CD8-positive, alpha-beta memory T cell (primary cell): ENCODE measurements at regions not wholly inside any gene's neighbourhood (a gene's known extent, or its start where the extent isn't known, plus 50 kb on each side); places are given as distances from the start of the nearest gene placed in this dataset.
"Not testable (repeated sequence)": the region's sequence is repeated elsewhere in the genome, so short reads cannot be mapped to it uniquely, and the experiment has no call there.

ENCODE experiments used
- CTCF ChIA-PET: fragments of 350-600 bp; sonication (Branson Sonifier 250); formaldehyde crosslinking; loops from one replicate; lab custom pipeline; 2021; ENCODE audit warnings: antibody characterized with exemption; lab: Charles Lee
- POLR2A ChIA-PET: fragments of 350-600 bp; sonication (Branson Sonifier 250); formaldehyde crosslinking; loops from one replicate; lab custom pipeline; 2021; ENCODE audit warnings: antibody characterized with exemption; lab: Charles Lee
- DNase-seq, 5 donors: peaks; one replicate each; pipeline versions ENCODE4 v3.0.0 to v3.0.0-alpha.2; 2020 to 2022; ENCODE audit warnings: mixed read lengths in 1 of 5
- H3K27ac ChIP-seq: one replicate; pipeline ENCODE4 v1.7.0; 2013; ENCODE audit warnings: low read depth, mild to moderate bottlenecking, low read length, moderate library complexity
- H3K27me3 ChIP-seq: 2 replicates; pipeline ENCODE4 v1.7.0; 2013; ENCODE audit warnings: low read length, mild to moderate bottlenecking; ENCODE audit not compliant: insufficient read depth, poor library complexity, severe bottlenecking
- H3K36me3 ChIP-seq: 2 replicates; pipeline ENCODE4 v1.7.0; 2013; ENCODE audit warnings: mild to moderate bottlenecking, low read length, moderate library complexity; ENCODE audit not compliant: insufficient read depth
- H3K4me1 ChIP-seq: 2 replicates; pipeline ENCODE4 v1.7.0; 2013; ENCODE audit warnings: mild to moderate bottlenecking, low read length, moderate library complexity; ENCODE audit not compliant: insufficient read depth
- H3K4me3 ChIP-seq: 2 replicates; pipeline ENCODE4 v1.7.0; 2013; ENCODE audit warnings: mild to moderate bottlenecking, low read length
- H3K9me3 ChIP-seq: 2 replicates; pipeline ENCODE4 v1.7.0; 2013; ENCODE audit warnings: mild to moderate bottlenecking, low read length
- H3K27ac Mint-ChIP-seq, 8 donors: one replicate each; pipeline ENCODE4 v1.8.0; 2020 to 2021; ENCODE audit warnings: mixed read lengths in 8 of 8, mild to moderate bottlenecking in 6 of 8, inconsistent platforms in 3 of 8, moderate library complexity in 3 of 8
- H3K27me3 Mint-ChIP-seq, 2 donors: one replicate each; pipeline ENCODE4 v1.8.0; 2020 to 2021; ENCODE audit warnings: mixed read lengths in 2 of 2, mild to moderate bottlenecking in 1 of 2, moderate library complexity in 1 of 2
- H3K36me3 Mint-ChIP-seq, 3 donors: one replicate each; pipeline ENCODE4 v1.8.0; 2020 to 2021; ENCODE audit warnings: mixed read lengths in 3 of 3, inconsistent platforms in 1 of 3, mild to moderate bottlenecking in 1 of 3
- H3K4me1 Mint-ChIP-seq, 3 donors: one replicate each; pipeline ENCODE4 v1.8.0; 2020 to 2021; ENCODE audit warnings: mixed read lengths in 3 of 3, inconsistent platforms in 1 of 3, mild to moderate bottlenecking in 1 of 3
- H3K4me3 Mint-ChIP-seq, 7 donors: one replicate each; pipeline ENCODE4 v1.8.0; 2020 to 2021; ENCODE audit warnings: mixed read lengths in 7 of 7, mild to moderate bottlenecking in 6 of 7, moderate library complexity in 4 of 7, inconsistent platforms in 2 of 7
- H3K9me3 Mint-ChIP-seq, 5 donors: one replicate each; pipeline ENCODE4 v1.8.0; 2020 to 2022; ENCODE audit warnings: mixed read lengths in 5 of 5, mild to moderate bottlenecking in 3 of 5, moderate library complexity in 2 of 5, inconsistent platforms in 1 of 5

DNA sequence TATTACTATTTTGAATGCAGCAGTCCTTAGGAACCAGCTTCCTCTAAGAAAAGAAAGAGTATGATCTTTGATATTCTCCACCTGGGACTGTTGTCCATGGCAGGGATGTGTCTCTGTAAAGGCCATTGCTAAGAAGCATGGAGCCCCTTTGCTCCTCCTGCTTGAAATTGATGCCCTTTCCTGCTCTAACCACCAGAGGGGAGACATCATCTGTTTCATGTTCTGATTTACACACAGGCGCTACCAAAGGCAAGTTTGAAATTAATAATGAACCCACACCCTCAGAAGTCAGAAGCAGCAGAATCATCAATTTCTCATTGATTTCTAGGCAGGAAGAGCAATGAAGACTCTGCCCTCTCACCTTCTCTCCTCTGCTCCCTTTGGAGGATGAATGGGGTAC lies 253.8 kb downstream of the RMST start:
- CTCF ChIA-PET: no interaction called here
- Histone ChIP-seq H3K4me1 (no peaks in the 10 kb centered on the region), H3K4me3 (no peak overlapping the region), H3K9me3 (no peaks in the 10 kb centered on the region), H3K27ac (no peak overlapping the region), H3K36me3 (no peaks in the 10 kb centered on the region), H3K27me3 (no peaks in the 10 kb centered on the region)
- peaks cover 0 to 4% (median 3%) of the 10 kb centered on the region in 5 donors for H3K9me3 Mint-ChIP-seq
- no peak overlapping the region for H3K4me3 Mint-ChIP-seq
- no peak overlapping the region for H3K27ac Mint-ChIP-seq
- no peaks in the 10 kb centered on the region for H3K36me3 Mint-ChIP-seq
- POLR2A ChIA-PET: no interaction called here
- no peak for DNase-seq
- H3K27me3 Mint-ChIP-seq: no peaks in the 10 kb centered on the region
- H3K4me1 Mint-ChIP-seq: no peaks in the 10 kb centered on the region

- POLR2A ChIA-PET, H3K4me1 Mint-ChIP-seq, H3K4me3 Mint-ChIP-seq, H3K4me1 ChIP-seq, H3K27ac ChIP-seq, H3K9me3 ChIP-seq, DNase-seq, H3K4me3 ChIP-seq, H3K27me3 ChIP-seq, CTCF ChIA-PET, H3K36me3 Mint-ChIP-seq, H3K36me3 ChIP-seq, H3K27ac Mint-ChIP-seq, H3K9me3 Mint-ChIP-seq, H3K27me3 Mint-ChIP-seq: not testable (repeated sequence)
Measured at GRCh38 chr12:97723801-97724200, 261.2 kb downstream of the RMST start.

- CTCF ChIA-PET: no interaction called here
- H3K4me3 Mint-ChIP-seq: no peak overlapping the region
- H3K27ac Mint-ChIP-seq: no peak overlapping the region
- H3K36me3 Mint-ChIP-seq: no peaks in the 10 kb centered on the region
- no peak overlapping the region for H3K27ac ChIP-seq
- peaks cover 0 to 2% of the 10 kb centered on the region in 2 donors for H3K27me3 Mint-ChIP-seq
- POLR2A ChIA-PET: no interaction called here
- no peaks in the 10 kb centered on the region for H3K4me1 Mint-ChIP-seq
- no peaks in the 10 kb centered on the region for H3K9me3 Mint-ChIP-seq
- no peak overlapping the region for H3K4me3 ChIP-seq
- DNase-seq: no peak
- no peaks in the 10 kb centered on the region for H3K27me3 ChIP-seq
- no peaks in the 10 kb centered on the region for H3K9me3 ChIP-seq
- H3K36me3 ChIP-seq: no peaks in the 10 kb centered on the region
- H3K4me1 ChIP-seq: no peaks in the 10 kb centered on the region
Measured at GRCh38 chr12:97745406-97746101, 282.9 kb downstream of the RMST start.

- Mint-ChIP-seq H3K4me1 (no peaks in the 10 kb centered on the region), H3K4me3 (no peak overlapping the region), H3K36me3 (no peaks in the 10 kb centered on the region), H3K9me3 (no peaks in the 10 kb centered on the region), H3K27ac (no peak overlapping the region), H3K27me3 (peaks cover 0 to 2% of the 10 kb centered on the region in 2 donors)
- ChIA-PET CTCF (no interaction called here), POLR2A (no interaction called here)
- no peak overlapping the region for H3K27ac ChIP-seq
- no peaks in the 10 kb centered on the region for H3K4me1 ChIP-seq
- no peak overlapping the region for H3K4me3 ChIP-seq
- no peaks in the 10 kb centered on the region for H3K36me3 ChIP-seq
- H3K9me3 ChIP-seq: no peaks in the 10 kb centered on the region
- H3K27me3 ChIP-seq: no peaks in the 10 kb centered on the region
- DNase-seq: no peak
Measured at GRCh38 chr12:97748298-97748697, 285.7 kb downstream of the RMST start.

DNA sequence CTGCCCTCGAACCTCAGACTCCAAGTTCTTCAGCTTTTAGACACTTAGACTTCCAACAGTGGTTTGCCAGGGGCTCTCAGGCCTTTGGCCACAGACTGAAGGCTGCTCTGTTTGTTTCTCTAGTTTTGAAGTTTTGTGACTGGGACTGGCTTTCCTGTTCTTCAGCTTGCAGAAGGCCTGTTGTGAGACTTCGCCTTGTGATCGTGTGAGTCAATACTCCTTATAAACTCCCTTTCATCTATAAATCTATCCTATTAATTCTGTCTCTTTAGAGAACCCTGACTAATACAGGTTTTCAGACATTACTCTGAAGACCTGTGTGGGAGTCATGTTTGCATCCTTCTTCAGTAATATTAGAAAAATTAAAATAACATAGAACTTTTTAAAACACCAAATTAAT lies 289.1 kb downstream of the RMST start:
- CTCF ChIA-PET: no interaction called here
- H3K4me3 ChIP-seq: no peak overlapping the region
- no peak overlapping the region for H3K27ac Mint-ChIP-seq

DNA sequence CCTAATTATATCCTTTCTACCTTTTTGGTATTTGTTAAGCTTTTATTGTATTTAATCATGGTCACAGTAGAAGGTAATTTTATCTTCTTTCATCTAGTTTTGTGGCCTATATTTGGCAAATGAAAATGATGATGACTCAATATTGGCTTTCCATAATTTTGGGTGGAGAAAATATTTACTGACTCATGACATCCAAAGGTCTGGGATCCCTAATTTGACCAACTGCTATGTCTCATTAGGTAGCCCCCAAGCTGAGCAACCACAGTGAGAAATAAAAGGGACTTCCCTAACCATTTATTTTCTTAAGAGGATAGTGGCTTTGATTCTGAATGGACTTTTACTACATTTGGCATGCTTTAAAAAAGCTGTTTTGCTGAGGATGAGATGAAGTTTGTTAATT lies 289.5 kb downstream of the RMST start:
- Histone ChIP-seq H3K4me1 (no peaks in the 10 kb centered on the region), H3K4me3 (no peak overlapping the region), H3K36me3 (no peaks in the 10 kb centered on the region), H3K27ac (no peak overlapping the region), H3K9me3 (no peaks in the 10 kb centered on the region), H3K27me3 (no peaks in the 10 kb centered on the region)
- Mint-ChIP-seq H3K4me1 (no peaks in the 10 kb centered on the region), H3K4me3 (no peak overlapping the region), H3K27me3 (peaks cover 0 to 2% of the 10 kb centered on the region in 2 donors), H3K27ac (no peak overlapping the region), H3K36me3 (no peaks in the 10 kb centered on the region), H3K9me3 (peaks cover 0 to 2% (median 0%) of the 10 kb centered on the region in 5 donors)
- CTCF ChIA-PET: no interaction called here
- POLR2A ChIA-PET: no interaction called here
- DNase-seq: no peak

More for the DNA sequence above, 289.1 kb downstream of the RMST start:
- Mint-ChIP-seq H3K4me1 (no peaks in the 10 kb centered on the region), H3K4me3 (no peak overlapping the region), H3K9me3 (peaks cover 0 to 2% (median 0%) of the 10 kb centered on the region in 5 donors), H3K36me3 (no peaks in the 10 kb centered on the region), H3K27me3 (peaks cover 0 to 2% of the 10 kb centered on the region in 2 donors)
- H3K27ac ChIP-seq: no peak overlapping the region
- H3K4me1 ChIP-seq: no peaks in the 10 kb centered on the region
- no peaks in the 10 kb centered on the region for H3K27me3 ChIP-seq
- POLR2A ChIA-PET: no interaction called here
- DNase-seq: no peak
- no peaks in the 10 kb centered on the region for H3K36me3 ChIP-seq
- H3K9me3 ChIP-seq: no peaks in the 10 kb centered on the region

GRCh38 chr12:97753332-97753731 lies 290.7 kb downstream of the RMST start:
- Histone ChIP-seq H3K27ac (no peak overlapping the region), H3K9me3 (no peaks in the 10 kb centered on the region), H3K4me1 (no peaks in the 10 kb centered on the region), H3K36me3 (no peaks in the 10 kb centered on the region), H3K4me3 (no peak overlapping the region), H3K27me3 (no peaks in the 10 kb centered on the region)
- H3K27ac Mint-ChIP-seq: no peak overlapping the region
- H3K27me3 Mint-ChIP-seq: no peaks in the 10 kb centered on the region
- H3K4me3 Mint-ChIP-seq: no peak overlapping the region
- no peaks in the 10 kb centered on the region for H3K4me1 Mint-ChIP-seq
- no peaks in the 10 kb centered on the region for H3K36me3 Mint-ChIP-seq
- ChIA-PET POLR2A (no interaction called here), CTCF (no interaction called here)
- DNase-seq: no peak
- peaks cover 0 to 2% (median 0%) of the 10 kb centered on the region in 5 donors for H3K9me3 Mint-ChIP-seq

- no peak for DNase-seq
- Mint-ChIP-seq H3K36me3 (no peaks in the 10 kb centered on the region), H3K4me1 (no peaks in the 10 kb centered on the region), H3K9me3 (peaks cover 0 to 2% (median 0%) of the 10 kb centered on the region in 5 donors), H3K27ac (no peak overlapping the region), H3K27me3 (no peaks in the 10 kb centered on the region), H3K4me3 (no peak overlapping the region)
- ChIA-PET CTCF (no interaction called here), POLR2A (no interaction called here)
- H3K4me3 ChIP-seq: no peak overlapping the region
- H3K27me3 ChIP-seq: no peaks in the 10 kb centered on the region
- no peak overlapping the region for H3K27ac ChIP-seq
- H3K9me3 ChIP-seq: no peaks in the 10 kb centered on the region
- H3K4me1 ChIP-seq: no peaks in the 10 kb centered on the region
- no peaks in the 10 kb centered on the region for H3K36me3 ChIP-seq
Measured at GRCh38 chr12:97754306-97754705, 291.7 kb downstream of the RMST start.
